Middle frontal gyrus (tissue), 1 donor: ENCODE measurements at regions not wholly inside any gene's neighbourhood (a gene's known extent, or its start where the extent isn't known, plus 50 kb on each side); places are given as distances from the start of the nearest gene placed in this dataset.
A peak's percentile ranks its signal among the peaks of the same experiment; 100 is the strongest.

ENCODE experiments used
- DNase-seq: peaks from one replicate; pipeline ENCODE4 v3.0.0-alpha.2; 2015; ENCODE audit warnings: low spot score; ENCODE audit errors: extremely low spot score

DNA sequence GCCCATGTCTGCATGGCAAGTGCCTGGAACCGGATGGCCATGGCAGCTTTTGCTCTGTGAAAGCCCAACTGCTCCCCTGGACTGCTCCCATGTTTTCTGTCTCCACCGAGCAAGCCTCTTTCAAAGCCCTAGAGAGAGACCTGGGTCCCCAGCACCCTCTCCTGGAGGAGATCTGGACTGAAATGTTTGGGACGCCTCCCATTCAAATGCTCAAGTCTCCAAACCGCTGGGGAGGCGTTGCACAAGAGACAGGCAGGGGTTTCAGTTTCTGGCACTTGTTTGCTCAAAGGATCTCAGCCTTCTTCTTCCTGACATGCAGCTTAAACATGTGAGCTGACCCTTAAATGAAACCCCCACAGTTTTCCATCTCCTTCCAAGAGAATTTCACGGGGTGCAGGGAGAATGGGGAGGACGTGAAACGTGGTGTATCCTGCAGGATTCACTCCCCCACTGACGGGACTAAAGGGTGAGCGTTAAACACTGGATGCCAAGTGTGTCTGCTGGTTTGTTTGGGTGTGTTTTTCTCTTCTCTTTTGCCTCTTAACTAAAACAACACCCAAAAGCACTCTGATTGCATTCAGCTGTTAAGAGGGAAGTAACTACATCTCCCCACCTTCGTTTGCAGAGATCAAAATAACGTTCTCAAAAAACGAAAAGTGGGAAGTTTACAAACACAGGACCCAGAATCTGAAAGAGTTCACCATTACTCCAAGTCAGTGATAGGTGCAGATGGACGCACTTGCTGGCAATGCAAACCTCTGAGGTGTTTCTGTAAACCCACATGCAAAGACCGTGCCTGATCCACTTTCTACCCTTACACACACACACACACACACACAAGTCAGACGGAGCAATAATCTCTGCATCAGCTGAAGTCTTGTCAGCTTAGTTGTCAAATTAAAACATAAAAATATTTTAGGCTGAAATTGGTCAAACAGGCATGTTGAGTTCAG is 256.9 kb downstream of the C16orf95 start:
- no peak for DNase-seq

DNA sequence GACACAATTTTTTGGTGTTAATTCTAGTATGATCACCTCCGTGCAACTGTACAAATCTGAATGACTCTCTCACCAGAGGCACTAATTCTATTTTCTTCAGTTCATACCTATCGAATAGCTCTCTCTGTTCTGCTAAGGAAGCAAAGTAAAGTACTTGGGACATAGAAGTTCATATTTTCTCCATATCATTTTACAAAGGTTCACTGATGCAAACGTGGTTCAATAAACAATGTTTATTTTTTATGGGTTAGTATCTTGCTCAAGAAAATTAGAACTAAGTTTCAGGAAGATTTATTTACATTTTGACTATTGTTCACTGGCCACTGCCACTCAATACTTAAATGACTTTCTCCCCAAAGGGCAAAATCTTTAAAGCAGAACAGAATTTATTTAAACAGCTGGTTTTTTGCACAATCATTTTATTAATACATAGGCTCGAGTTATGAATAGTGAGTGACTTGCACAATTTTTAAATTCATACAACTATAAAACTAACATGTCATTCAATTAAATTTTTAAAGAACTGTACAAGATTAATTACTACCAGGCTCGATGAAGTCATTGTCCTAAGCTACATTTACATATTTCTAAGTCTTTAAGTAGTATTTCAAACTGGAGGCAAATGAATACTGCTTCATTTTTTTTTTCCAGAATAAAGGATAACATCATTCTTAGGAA is 255.8 kb downstream of the C16orf95 start:
- DNase-seq, result no peak

DNA sequence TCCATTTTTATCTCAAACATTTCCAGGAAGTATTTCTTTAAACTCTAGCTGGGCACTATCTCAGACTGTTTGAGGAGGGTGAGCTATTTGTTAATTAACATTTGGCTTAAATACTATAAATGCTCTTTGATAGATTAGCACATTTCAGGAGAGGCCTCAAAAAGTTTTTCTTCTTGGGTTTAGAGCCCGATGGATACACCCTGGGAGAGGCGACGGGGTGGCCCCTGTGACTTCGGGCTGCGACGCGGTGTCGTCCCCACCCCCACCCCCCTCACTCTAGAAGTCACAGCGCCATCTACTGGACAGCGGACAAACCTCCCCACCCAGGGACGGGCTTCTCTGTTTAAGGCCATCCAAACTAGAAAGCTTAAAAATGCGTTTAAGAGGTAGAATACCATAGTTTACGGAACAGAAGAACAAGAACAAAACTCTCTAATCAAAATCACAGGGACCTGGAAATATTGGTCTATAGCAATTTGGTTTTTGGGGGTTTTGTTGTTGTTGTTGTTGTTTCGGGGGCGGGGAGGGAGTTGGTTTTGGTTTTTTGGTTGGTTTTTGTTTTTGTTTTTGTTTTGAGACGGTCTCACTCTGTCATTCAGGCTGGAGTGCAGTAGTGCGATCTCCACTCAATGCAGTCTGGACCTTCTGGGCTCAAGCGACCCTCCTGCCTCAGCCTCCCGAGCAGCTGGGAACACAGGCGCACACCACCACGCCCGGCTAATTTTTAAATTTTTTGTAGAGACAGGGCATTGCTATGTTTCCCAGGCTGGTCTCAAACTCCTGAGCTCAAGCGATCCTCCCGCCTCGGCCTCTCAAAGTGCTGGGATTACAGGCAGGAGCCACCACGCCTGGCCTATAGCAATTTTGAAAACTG is 254.4 kb downstream of the C16orf95 start:
- peak; percentile 59 for DNase-seq

DNA sequence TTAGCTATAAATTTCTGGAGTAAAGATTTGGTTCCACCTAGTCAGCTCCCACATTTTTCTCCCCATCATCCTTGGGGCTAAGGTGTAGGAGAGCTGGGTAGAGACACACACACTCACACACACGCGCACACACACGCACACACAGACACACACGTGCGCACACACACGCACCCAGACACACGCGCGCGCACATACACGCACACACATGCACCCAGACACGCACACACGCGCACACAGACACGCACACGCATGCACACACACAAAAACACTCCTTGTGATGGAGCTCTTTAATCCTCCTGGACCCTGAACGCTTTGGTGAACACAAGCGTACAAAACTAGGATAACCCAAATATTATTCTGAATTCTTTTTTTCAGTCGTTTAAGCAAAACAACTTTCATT is 253.6 kb downstream of the C16orf95 start:
- DNase-seq, result no peak

DNA sequence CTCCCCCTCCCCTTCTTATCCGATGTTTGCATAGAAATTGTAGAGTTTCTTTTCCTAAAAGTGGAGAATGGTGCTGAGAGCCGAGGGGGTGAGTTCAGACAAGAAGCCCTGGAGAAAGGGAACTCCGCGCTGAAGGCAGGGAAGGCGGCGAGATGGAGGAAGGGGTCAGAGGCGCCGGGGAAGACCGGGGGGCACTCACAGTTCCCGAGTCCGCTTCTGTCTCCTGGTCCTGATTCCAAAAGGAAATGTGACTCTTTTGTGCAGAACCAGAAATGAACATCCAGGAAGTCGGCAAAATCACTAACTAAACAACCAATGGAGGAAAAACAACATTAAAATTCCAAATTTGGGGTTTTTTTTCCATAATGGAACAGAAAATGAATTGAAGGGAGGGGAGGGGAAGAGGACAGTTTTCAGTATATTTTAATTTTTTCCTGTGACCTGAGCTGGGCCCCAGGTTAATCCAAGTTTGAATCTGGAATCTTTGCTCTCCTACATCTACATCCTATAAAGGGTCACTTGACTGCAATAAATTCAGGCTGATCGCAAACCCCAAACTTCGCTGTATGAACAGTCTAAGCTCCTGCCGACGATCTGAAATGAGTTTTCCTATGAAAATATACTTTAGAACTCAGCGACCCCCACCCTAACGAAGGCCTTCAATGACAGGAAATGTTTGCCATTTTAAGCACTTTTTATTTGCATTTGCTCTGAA is 252.3 kb downstream of the C16orf95 start:
- no peak for DNase-seq

DNA sequence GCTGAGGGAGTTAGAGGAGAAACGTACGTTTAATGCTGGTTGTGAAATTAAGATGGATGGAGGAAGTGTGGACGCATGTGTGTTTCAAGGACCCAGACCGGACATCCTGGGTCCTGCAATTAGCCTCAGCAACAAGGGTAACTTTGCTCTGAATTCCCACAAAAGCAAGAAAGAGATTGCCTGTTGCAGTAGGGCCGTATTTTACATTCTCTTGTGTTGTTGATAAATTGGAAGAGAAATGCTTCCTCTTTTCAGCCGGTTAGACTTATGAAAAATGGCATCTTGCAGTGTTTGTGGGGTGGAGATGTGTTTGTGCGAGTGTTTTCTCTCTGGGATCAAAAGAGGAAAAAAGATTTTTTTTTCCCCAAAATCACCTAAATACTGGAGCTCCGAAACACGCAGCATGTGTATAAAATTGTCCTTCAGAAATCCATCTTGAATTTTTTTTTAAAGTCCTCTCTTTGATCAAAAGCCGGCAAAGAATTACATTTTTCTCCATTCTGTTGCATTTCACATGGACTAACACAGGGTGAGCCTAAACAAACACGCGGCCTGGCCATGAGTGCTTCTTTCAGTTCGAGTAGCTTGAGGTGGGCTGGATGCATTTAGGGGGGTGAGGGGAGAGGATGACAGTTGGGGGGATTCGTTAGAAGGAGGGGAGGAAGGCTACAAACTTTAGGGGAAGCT is 251.6 kb downstream of the C16orf95 start:
- no peak for DNase-seq

DNA sequence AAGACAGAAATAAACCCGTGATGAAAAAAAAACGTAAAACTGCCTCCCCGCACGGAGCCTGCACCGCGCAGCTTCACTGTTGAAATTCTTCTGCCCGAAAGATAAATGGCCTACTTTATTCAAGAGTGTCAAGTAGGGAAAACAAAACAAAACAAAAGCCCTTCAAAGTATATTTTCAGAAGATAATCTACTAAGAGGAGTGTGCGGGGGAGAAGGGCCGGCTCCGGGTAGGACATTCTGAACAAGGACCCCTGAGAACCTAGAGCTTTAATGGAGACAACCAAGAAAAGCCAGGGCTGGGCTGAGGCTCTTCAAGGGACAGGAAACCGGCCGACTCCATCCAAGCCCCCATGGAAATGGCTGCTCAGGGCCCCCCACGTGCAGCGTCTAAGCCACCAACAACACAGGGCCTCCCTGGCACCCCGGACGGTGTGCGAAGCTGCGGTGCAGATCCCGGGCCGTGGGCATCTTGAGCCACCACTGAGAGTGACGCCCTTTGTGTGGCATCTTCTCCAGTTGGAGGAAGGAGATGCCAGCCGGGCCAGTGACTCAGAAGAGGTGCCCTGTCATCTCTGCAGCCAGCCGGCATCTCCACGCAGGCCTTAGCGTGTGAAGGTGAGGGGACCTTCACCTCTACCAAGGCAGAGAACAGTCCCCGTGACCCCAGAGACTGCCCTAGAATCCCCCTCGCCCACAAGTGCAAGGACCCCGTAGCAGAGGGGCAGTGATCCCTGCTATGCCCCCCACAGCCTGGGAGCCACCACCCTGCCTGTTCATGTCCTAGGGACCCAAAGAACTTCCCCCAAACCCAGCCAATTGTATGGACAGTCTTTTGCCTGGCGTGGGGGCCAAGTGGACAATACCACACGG is 250.8 kb downstream of the C16orf95 start:
- DNase-seq, result no peak

DNA sequence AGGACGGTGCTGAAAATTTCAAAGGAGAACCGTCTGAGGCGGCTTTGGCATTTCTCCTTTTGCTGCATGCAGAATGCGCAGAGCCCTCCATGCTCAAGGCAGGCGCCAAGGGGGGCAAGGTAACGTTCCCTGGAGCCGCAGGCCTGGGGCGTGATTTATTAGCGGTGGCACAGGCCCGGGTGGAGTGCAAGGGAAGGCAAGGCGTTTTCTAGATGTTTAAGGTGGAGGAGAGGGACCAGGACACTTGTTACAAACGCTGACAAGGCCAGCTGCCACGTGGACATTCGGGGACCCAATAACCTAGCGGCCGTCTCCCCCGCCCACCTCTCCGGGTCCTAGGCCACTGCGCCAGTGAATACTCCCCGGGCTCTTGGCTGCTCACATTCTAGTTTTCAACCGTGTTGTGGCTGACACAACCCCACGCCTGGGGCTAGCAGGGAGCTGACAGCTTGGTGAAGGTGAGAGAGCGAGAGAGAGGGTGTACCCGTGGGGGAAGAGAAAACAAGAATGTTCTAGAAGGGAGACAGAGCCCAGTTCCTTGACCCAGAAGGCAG is 250.1 kb downstream of the C16orf95 start:
- DNase-seq, result no peak

DNA sequence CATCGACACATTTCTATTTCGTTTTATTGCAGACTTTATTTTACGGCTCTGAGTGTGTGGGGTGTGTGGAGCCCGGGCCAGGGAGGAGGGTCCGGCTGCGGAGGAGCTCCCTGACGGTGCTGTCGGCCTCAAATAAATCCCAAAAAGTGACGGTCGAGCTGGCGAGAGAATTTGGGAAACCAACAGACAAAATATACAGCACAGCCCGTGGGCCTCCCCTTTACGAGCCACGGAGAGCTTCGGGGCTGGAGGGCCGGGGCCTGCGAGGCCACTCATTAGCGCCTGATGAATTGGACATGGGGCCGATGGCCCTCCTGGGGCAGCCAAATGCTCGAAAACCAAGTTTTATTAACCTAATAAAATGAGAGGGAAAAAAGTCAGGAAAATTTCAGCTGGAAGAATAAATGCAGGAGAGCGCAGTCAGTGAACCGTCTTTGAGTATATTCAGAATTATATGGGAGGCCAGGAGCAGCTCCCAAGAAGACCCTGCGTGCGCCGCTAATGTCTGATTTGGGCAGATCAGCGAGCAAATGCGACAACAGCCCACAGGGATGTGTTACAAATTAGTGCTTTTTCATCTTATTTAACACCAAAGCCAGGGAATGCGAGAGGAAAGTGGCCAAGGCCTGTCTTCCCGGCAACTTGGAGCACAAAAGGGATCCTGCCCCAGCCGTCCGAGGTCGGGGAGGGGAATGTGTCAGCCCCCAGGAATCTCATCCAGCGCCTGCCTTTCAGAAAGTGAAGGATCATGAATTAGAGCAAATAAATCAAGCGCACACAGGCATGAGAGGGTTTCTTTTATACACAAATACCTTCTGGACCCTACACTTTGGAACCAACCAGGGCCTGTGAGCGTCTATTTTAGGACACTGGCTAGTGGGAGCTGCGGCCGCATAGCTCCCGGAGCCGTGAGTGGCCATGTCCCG is 249.1 kb downstream of the C16orf95 start:
- DNase-seq, result no peak

DNA sequence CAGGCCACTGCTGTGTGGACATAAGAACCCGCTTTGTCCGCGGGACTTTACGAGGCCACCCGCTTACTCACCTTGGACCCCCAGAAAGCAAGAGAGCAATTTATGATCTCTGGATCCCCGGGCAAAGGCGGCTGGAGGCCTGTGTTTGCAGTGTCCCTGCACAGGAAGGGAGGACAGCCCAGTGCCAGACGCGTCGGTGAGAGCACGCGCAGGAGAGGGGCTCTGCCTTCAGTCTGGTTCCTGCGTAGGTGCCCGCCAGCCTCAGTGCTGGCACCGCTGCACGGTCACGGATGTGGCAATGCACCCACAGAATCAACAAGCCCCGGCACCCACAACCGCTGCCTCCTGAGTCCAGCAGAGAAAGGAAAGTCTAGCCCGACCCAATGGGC is 248.4 kb downstream of the C16orf95 start:
- no peak for DNase-seq

DNA sequence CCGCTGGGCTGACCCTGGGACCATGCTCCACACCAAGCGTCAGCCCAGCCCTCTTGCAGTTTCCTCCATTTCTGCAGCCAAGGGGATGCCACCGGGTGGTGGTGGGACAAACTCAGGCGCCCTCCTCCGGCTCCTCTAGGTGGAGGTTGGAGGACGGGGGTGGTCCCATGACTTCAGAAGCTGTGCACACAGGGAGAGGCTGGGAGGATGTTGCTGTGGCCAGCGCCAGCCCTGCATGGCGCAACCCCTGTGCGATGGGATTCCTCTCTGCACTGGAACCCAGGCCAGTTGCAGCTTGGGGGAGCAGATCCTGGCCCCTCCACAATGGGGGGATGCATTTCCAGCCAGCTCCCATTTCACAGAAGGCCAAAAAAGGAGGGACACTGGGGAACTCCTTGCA is 246.5 kb downstream of the C16orf95 start:
- DNase-seq, result no peak

DNA sequence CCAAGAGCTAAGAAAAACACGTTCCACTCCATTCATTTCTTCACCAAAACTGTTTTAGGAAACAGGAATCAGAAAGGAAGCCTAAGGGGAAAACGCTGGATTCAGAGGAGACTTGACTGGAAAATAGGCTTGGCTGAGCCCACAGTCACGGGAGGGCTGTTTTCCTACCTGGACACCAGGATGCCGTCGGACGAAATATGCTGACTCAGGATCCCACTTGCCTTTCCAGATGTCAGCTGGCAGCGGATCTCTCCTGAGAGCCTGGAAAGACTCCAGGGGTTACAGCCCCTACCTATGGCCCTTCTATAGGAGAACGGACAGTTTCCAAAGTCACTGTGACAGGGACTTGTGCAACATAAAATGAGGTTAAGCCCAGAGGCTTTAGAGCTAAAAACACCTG is 245.1 kb downstream of the C16orf95 start:
- DNase-seq, result no peak

DNA sequence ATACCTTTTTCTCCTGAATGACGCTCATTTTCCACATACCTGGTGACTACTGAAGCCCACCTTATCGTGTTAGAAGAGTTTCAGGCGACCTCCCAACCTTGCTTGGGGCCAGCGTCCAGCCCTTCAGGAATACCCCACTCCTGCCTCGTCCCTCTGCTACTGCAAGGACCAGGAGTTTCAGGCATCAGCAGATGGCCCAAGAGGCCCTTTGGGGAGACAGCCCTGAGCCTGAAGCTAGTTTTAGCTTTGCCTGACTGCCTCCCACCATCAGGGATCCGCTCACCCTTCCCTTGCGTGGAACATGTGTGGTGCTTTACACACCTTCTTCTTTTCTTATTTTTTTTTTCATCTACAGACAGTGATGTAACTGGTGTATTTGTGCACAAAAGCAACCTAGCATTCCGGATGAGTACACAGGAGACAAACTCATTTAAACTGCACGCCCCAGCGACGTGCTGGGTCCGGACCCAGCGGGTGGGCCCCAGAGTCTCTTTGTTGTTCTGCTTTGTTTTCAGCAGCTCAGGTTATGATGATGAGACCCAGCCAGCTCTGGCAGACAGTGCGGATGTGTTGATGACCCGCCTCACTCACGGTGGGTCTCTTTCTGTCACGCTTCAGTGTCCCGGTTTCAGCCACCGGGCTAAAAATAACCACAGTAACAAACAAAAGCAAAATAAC is 242.4 kb downstream of the C16orf95 start:
- no peak for DNase-seq

DNA sequence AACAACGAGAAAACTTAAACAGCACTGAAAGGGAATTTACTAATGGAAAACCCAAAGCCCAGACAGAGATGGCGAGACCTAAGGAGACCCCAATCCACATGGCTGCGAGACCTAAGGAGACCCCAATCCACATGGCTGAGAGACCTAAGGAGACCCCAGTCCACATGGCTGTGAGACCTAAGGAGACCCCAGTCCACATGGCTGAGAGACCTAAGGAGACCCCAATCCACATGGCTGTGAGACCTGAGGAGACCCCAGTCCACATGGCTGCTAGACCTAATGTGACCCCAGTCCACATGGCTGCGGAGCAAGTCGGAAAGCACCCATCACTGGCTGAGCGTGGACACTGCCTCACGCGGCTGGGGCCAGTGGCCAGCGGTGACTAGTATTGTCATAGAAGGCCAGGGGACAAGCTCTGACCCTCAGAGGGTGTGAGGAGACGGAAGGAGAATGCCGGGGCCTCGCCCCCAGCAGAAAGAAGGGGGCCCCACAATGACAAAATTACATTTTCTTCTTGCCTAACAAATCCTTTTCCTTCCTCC is 241.8 kb downstream of the C16orf95 start:
- DNase-seq, result no peak

DNA sequence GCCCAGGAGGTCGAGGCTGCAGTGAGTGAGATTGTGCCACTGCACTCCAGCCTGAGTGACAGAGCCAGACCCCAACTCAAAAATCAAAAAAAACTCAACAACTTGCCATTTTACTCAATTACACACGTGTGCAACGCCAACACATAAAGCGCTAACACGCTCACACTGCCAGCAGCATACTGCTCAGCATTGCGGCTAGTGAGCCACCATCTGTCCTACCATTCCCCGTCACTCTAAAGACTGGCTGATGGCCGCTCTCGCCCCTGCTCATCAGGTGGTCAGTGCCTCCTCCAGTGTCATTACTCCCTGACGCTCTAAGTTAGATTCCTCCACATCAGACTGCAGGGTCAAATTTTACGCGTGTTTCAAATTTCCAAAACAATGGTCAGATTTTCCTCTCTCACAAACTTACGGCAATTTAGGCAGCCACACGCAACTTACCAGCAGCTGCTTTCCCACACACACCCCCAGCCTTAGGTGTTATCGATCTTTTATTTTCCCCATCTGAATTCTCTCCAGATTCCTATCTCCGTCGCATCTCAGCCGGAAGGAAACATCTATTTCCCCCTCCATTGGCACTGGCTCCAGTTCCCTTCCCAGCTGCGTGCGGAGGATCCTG is 240.8 kb downstream of the C16orf95 start:
- DNase-seq, result no peak

DNA sequence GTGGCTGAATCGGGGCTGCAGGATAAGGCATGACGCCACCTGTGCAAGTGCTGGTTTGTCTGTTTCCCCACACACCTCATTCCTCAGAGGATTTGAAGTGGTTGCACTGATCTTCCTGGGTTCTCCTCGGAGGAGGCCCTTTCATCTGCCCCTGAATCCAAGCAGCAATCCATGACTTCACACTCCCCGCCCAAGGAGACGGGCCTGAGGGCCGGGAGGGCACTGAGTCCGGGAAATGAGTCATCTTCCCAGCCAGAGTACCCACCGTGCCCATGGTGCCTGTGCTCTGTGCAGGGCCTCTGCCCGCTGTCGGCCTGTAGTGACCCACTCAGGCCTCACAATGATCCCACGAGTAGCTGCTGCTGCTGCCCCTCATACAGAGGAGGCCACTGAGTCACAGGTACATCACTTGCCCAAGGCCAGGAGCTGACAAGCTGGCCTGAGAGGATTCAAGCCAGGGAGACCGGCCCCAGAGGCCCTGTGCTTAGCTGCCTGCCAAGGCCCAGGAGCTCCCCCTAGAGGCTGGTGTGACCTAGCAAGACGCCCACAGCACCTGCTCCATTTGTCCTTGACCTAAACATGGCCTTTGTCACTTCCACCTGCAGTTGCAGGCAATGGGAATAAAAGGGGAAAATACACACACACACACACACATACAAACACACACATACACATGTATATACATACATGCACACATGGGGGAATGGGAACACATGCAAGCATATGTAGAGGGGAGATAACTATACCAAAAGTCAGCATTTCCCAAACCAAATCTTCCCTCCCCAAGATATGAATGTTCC is 240.0 kb downstream of the C16orf95 start:
- no peak for DNase-seq
